Lower lobe of right lung (tissue), 2 donors: ENCODE measurements at regions not wholly inside any gene's neighbourhood (a gene's known extent, or its start where the extent isn't known, plus 50 kb on each side); places are given as distances from the start of the nearest gene placed in this dataset.
A peak's percentile ranks its signal among the peaks of the same experiment; 100 is the strongest.

ENCODE experiments used
- ATAC-seq, 2 donors: fragments of 200-7000 bp; cut with Tn5 transposase; one replicate each; pipeline ENCODE4 v1.9.1; 2020 to 2022; ENCODE audit warnings: mild to moderate bottlenecking in 2 of 2, moderate library complexity in 2 of 2
- DNase-seq: peaks from one replicate; pipeline ENCODE4 v3.0.0-alpha.2; 2020
- H3K27ac ChIP-seq: fragments of 200-600 bp; one replicate; pipeline ENCODE4 v1.8.0; 2022
- H3K27me3 ChIP-seq: fragments of 200-600 bp; one replicate; pipeline ENCODE4 v1.8.0; 2022; ENCODE audit warnings: low read depth
- H3K36me3 ChIP-seq: fragments of 200-600 bp; one replicate; pipeline ENCODE4 v1.8.0; 2022; ENCODE audit warnings: mild to moderate bottlenecking
- H3K4me1 ChIP-seq: fragments of 200-600 bp; one replicate; pipeline ENCODE4 v1.8.0; 2022
- H3K4me3 ChIP-seq: fragments of 200-600 bp; one replicate; pipeline ENCODE4 v1.8.0; 2022; ENCODE audit warnings: mild to moderate bottlenecking
- H3K9me3 ChIP-seq: fragments of 200-600 bp; one replicate; pipeline ENCODE4 v1.8.0; 2022
- CTCF ChIP-seq: fragments of 200-600 bp; IDR thresholded peaks from one replicate; pipeline ENCODE4 v1.8.0; 2022; ENCODE audit warnings: antibody characterized with exemption, mild to moderate bottlenecking
- intact Hi-C: fragments of 100-400 bp; cut with DNase I; formaldehyde crosslinking; loops from one replicate; pipeline ENCODE4 v1.11.0; 2022
- donor health status: DM: no; HTN: yes; CAD: no; lungs with severe emphysema.

DNA sequence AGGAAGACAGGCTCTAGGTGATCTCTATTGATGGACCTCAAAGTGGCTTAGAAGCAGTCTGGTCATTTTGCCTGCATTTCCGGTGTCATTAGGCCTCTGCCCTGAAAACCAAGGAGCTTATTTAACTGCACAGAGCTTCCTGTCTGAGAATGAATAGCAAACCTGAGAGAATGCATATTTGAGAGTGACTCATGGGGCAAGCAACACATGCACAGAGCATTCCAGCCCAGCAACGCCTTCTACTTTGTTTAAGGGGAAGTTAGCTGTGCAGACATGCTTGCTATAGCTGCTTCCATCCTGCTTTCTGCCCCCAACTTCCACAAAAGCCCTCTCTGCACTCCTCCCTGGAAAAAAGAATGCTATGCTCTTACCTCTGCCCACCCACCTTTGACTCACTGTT lies 232.8 kb downstream of the GRB14 start:
- Histone ChIP-seq H3K4me1 (no peaks in the 10 kb centered on the region), H3K27ac (no peak overlapping the region), H3K9me3 (no peaks in the 10 kb centered on the region), H3K27me3 (no peaks in the 10 kb centered on the region), H3K4me3 (no peak overlapping the region), H3K36me3 (no peaks in the 10 kb centered on the region)
- DNase-seq (no peak), ATAC-seq (peak; percentile 33 to 61)
- intact Hi-C loops: no loop called here
- no peak for TF ChIP-seq CTCF

- Histone ChIP-seq H3K27ac (no peak overlapping the region), H3K36me3 (no peaks in the 10 kb centered on the region), H3K4me1 (no peaks in the 10 kb centered on the region), H3K4me3 (no peak overlapping the region), H3K27me3 (no peaks in the 10 kb centered on the region), H3K9me3 (no peaks in the 10 kb centered on the region)
- no peak for TF ChIP-seq CTCF
- ATAC-seq (no peak), DNase-seq (no peak)
- intact Hi-C loops: no loop called here
Measured at GRCh38 chr2:164386231-164386630, 235.1 kb downstream of the GRB14 start.

DNA sequence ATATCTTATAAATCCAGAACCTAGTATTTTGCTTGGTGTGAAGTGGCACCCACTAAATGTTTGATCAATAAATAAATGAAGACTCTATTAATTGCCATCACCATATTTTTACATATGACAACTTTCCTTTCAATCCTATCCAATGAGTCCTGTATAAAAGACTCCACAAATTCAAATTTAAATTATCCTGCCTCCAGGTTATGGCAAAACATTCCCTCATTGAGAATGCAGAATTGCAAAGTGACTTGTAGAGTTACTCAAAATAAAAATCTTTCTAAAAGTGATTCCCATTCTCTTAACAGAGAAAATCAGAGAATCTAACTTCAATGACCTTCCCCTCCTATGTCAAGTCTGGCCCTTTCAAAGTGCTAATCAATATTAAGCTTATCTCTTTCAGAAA lies 236.8 kb downstream of the GRB14 start:
- no peak for TF ChIP-seq CTCF
- Histone ChIP-seq H3K4me3 (no peak overlapping the region), H3K27me3 (no peaks in the 10 kb centered on the region), H3K27ac (no peak overlapping the region), H3K9me3 (no peaks in the 10 kb centered on the region), H3K36me3 (no peaks in the 10 kb centered on the region), H3K4me1 (no peaks in the 10 kb centered on the region)
- intact Hi-C loops: no loop called here
- no peak for DNase-seq
- ATAC-seq: no peak

- intact Hi-C loops: no loop called here
- Histone ChIP-seq H3K4me1 (no peaks in the 10 kb centered on the region), H3K27ac (no peak overlapping the region), H3K9me3 (no peaks in the 10 kb centered on the region), H3K4me3 (no peak overlapping the region), H3K36me3 (no peaks in the 10 kb centered on the region), H3K27me3 (no peaks in the 10 kb centered on the region)
- no peak for TF ChIP-seq CTCF
- no peak for DNase-seq
- no peak for ATAC-seq
Measured at GRCh38 chr2:164371916-164372315, 249.4 kb downstream of the GRB14 start.

- no peaks in the 10 kb centered on the region for H3K36me3 ChIP-seq
- no peak overlapping the region for H3K4me3 ChIP-seq
- intact Hi-C loops: no loop called here
- DNase-seq (no peak), ATAC-seq (no peak)
- H3K9me3 ChIP-seq: no peaks in the 10 kb centered on the region
- H3K27ac ChIP-seq: no peak overlapping the region
- H3K4me1 ChIP-seq: no peaks in the 10 kb centered on the region
- no peak for TF ChIP-seq CTCF
- no peaks in the 10 kb centered on the region for H3K27me3 ChIP-seq
Measured at GRCh38 chr2:164369366-164369765, 251.9 kb downstream of the GRB14 start.

- intact Hi-C loops: no loop called here
- no peak overlapping the region for H3K27ac ChIP-seq
- ATAC-seq: no peak
Measured at GRCh38 chr2:164368896-164369295, 252.4 kb downstream of the GRB14 start.

More at GRCh38 chr2:164368896-164369295, 252.4 kb downstream of the GRB14 start:
- Histone ChIP-seq H3K27me3 (no peaks in the 10 kb centered on the region), H3K36me3 (no peaks in the 10 kb centered on the region), H3K4me3 (no peak overlapping the region), H3K4me1 (no peaks in the 10 kb centered on the region), H3K9me3 (no peaks in the 10 kb centered on the region)
- no peak for DNase-seq
- TF ChIP-seq CTCF: no peak
